ENCODE measurements at regions not wholly inside any gene's neighbourhood (a gene's known extent, or its start where the extent isn't known, plus 50 kb on each side); places are given as distances from the start of the nearest gene placed in this dataset.
"Not testable (repeated sequence)": the region's sequence is repeated elsewhere in the genome, so short reads cannot be mapped to it uniquely, and the experiment has no call there.

GRCh38 chr18:30929718-30930117, 112.8 kb downstream of the DSC3 start:
- DNase-seq, result no peak

GRCh38 chr18:30929065-30929464, 113.5 kb downstream of the DSC3 start:
- no peak for DNase-seq

- DNase-seq, result no peak
These were observed 114.9 kb downstream of the DSC3 start for GRCh38 chr18:30927517-30928075.

- no peak for DNase-seq
These were observed 115.5 kb downstream of the DSC3 start for GRCh38 chr18:30927042-30927441.

GRCh38 chr18:30925795-30926194, 116.7 kb downstream of the DSC3 start:
- no peak for DNase-seq

- no peak for DNase-seq
These were observed 121.8 kb downstream of the DSC3 start for GRCh38 chr18:30920757-30921156.

GRCh38 chr18:30920351-30920750, 122.2 kb downstream of the DSC3 start:
- DNase-seq, result no peak

GRCh38 chr18:30917651-30918050, 124.9 kb downstream of the DSC3 start:
- no peak for DNase-seq

GRCh38 chr18:30915336-30915988, 127.1 kb downstream of the DSC3 start:
- DNase-seq, result no peak

GRCh38 chr18:30908381-30908780, 134.2 kb downstream of the DSC3 start:
- DNase-seq, result no peak

GRCh38 chr18:30903566-30903965, 139.0 kb downstream of the DSC3 start:
- no peak for DNase-seq

- DNase-seq, result no peak
These were observed 152.8 kb downstream of the DSC3 start for GRCh38 chr18:30889519-30890301.

- no peak for DNase-seq
These were observed 154.2 kb downstream of the DSC3 start for GRCh38 chr18:30888344-30888743.

- DNase-seq, result no peak
These were observed 155.5 kb downstream of the DSC3 start for GRCh38 chr18:30886998-30887397.

GRCh38 chr18:30870466-30870865, 172.1 kb downstream of the DSC3 start:
- no peak for DNase-seq

GRCh38 chr18:30862900-30863299, 179.6 kb downstream of the DSC3 start:
- no peak for DNase-seq

GRCh38 chr18:30860741-30861140, 181.8 kb downstream of the DSC3 start:
- no peak for DNase-seq

- DNase-seq, result no peak
These were observed 183.5 kb downstream of the DSC3 start for GRCh38 chr18:30859036-30859435.

GRCh38 chr18:30858560-30858959, 184.0 kb downstream of the DSC3 start:
- DNase-seq, result no peak

- DNase-seq, result no peak
These were observed 186.8 kb downstream of the DSC3 start for GRCh38 chr18:30855762-30856161.

- DNase-seq, result no peak
These were observed 189.6 kb downstream of the DSC3 start for GRCh38 chr18:30852980-30853379.

GRCh38 chr18:30852541-30852940, 190.0 kb downstream of the DSC3 start:
- no peak for DNase-seq

- DNase-seq, result not testable (repeated sequence)
These were observed 203.4 kb downstream of the DSC3 start for GRCh38 chr18:30839056-30839561.

- DNase-seq, result no peak
These were observed 213.8 kb downstream of the DSC3 start for GRCh38 chr18:30828700-30829099.

Measured in suppressor macrophage (primary cell).